Karpas-422 (cell line): ENCODE measurements at regions not wholly inside any gene's neighbourhood (a gene's known extent, or its start where the extent isn't known, plus 50 kb on each side); places are given as distances from the start of the nearest gene placed in this dataset.

Source experiments
- DNase-seq: peaks from one replicate; pipeline ENCODE4 v3.0.0-alpha.2; 2015
- H2AFZ ChIP-seq: fragments of 200-600 bp; sonication (generic); 2 replicates; pipeline ENCODE4 v1.6.1; 2014; ENCODE audit warnings: antibody characterized with exemption, low read length, mixed read lengths
- H3K27ac ChIP-seq: fragments of 200-600 bp; sonication (generic); 2 replicates; pipeline ENCODE4 v1.5.1; 2014; ENCODE audit warnings: mild to moderate bottlenecking, low read length, moderate library complexity
- H3K27me3 ChIP-seq: fragments of 200-600 bp; sonication (generic); 2 replicates; pipeline ENCODE4 v1.6.1; 2014; ENCODE audit warnings: low read length, mixed read lengths
- H3K36me3 ChIP-seq: fragments of 200-600 bp; sonication (generic); 2 replicates; pipeline ENCODE4 v1.6.1; 2014; ENCODE audit warnings: low read length, mixed read lengths; ENCODE audit not compliant: insufficient read depth
- H3K4me1 ChIP-seq: fragments of 200-600 bp; sonication (generic); 2 replicates; pipeline ENCODE4 v1.6.1; 2014; ENCODE audit warnings: mild to moderate bottlenecking, low read length, mixed read lengths
- H3K4me2 ChIP-seq: fragments of 200-600 bp; sonication (generic); 2 replicates; pipeline ENCODE4 v1.6.1; 2014; ENCODE audit warnings: low read length, low read depth, mild to moderate bottlenecking; ENCODE audit not compliant: poor library complexity, severe bottlenecking
- H3K4me3 ChIP-seq: fragments of 200-600 bp; sonication (generic); 2 replicates; pipeline ENCODE4 v1.5.1; 2014; ENCODE audit warnings: mild to moderate bottlenecking, antibody characterized with exemption, low read length, mixed read lengths
- H3K79me2 ChIP-seq: fragments of 200-600 bp; sonication (generic); 2 replicates; pipeline ENCODE4 v1.6.1; 2014; ENCODE audit warnings: mild to moderate bottlenecking, low read length, mixed read lengths
- H3K9ac ChIP-seq: fragments of 200-600 bp; sonication (generic); 2 replicates; pipeline ENCODE4 v1.6.0; 2014; ENCODE audit warnings: low read length
- H3K9me2 ChIP-seq: fragments of 200-600 bp; sonication (generic), shearing (Covaris generic); replicated peaks from 2 replicates; pipeline ENCODE4 v1.6.0; 2014; ENCODE audit warnings: mild to moderate bottlenecking, low read length, moderate library complexity; ENCODE audit not compliant: insufficient read depth
- H3K9me3 ChIP-seq: fragments of 300-700, 200-600 bp; sonication (generic); 2 replicates; pipeline ENCODE4 v1.6.1; 2014; ENCODE audit warnings: low read length, mixed read lengths
- H4K20me1 ChIP-seq: fragments of 200-600 bp; sonication (generic); 2 replicates; pipeline ENCODE4 v1.6.1; 2014; ENCODE audit warnings: mild to moderate bottlenecking, antibody characterized with exemption, low read length, low read depth; ENCODE audit not compliant: insufficient read depth

GRCh38 chr1:200311256-200311655 is 98.6 kb downstream of the ZNF281 start:
- DNase-seq, result no peak
- Histone ChIP-seq H3K9me2 (no peaks in the 10 kb centered on the region), H3K9ac (no peak overlapping the region), H2AFZ (no peak overlapping the region), H3K79me2 (no peaks in the 10 kb centered on the region), H3K27me3 (no peaks in the 10 kb centered on the region), H3K4me1 (peaks cover 18% of the 10 kb centered on the region), H3K4me3 (no peak overlapping the region), H3K9me3 (no peaks in the 10 kb centered on the region), H4K20me1 (no peaks in the 10 kb centered on the region), H3K27ac (no peak overlapping the region), H3K36me3 (no peaks in the 10 kb centered on the region), H3K4me2 (no peak overlapping the region)

GRCh38 chr1:200310824-200311223 is 99.0 kb downstream of the ZNF281 start:
- no peak overlapping the region for H3K9ac ChIP-seq
- H3K27ac ChIP-seq, result no peak overlapping the region
- DNase-seq, result no peak

GRCh38 chr1:200307755-200308066 is 102.1 kb downstream of the ZNF281 start:
- Histone ChIP-seq H3K4me1 (peaks cover 53% of the 10 kb centered on the region), H3K27me3 (no peaks in the 10 kb centered on the region), H2AFZ (no peak overlapping the region), H3K27ac (no peak overlapping the region), H3K9me3 (no peaks in the 10 kb centered on the region), H3K79me2 (no peaks in the 10 kb centered on the region), H3K9ac (no peak overlapping the region), H3K4me2 (peak overlapping the region; percentile 59), H3K36me3 (no peaks in the 10 kb centered on the region), H3K9me2 (no peaks in the 10 kb centered on the region), H4K20me1 (no peaks in the 10 kb centered on the region), H3K4me3 (no peak overlapping the region)
- no peak for DNase-seq

More at GRCh38 chr1:200310824-200311223, 99.0 kb downstream of the ZNF281 start:
- Histone ChIP-seq H3K36me3 (no peaks in the 10 kb centered on the region), H2AFZ (no peak overlapping the region), H3K27me3 (no peaks in the 10 kb centered on the region), H3K4me2 (no peak overlapping the region), H3K9me3 (no peaks in the 10 kb centered on the region), H3K4me3 (no peak overlapping the region), H3K4me1 (peaks cover 22% of the 10 kb centered on the region), H3K9me2 (no peaks in the 10 kb centered on the region), H4K20me1 (no peaks in the 10 kb centered on the region), H3K79me2 (no peaks in the 10 kb centered on the region)

- H3K27ac ChIP-seq, result peak overlapping the region; percentile 40; the same call in 1 of the 2 replicates
- H3K9me3 ChIP-seq, result no peaks in the 10 kb centered on the region
- peak overlapping the region; percentile 51; the same call in 1 of the 2 replicates for H2AFZ ChIP-seq
- H3K4me1 ChIP-seq, result peaks cover 59% of the 10 kb centered on the region
- peak; percentile 81 for DNase-seq
- no peaks in the 10 kb centered on the region for H3K79me2 ChIP-seq
- peak overlapping the region; percentile 43; the same call in 1 of the 2 replicates for H3K4me3 ChIP-seq
- no peak overlapping the region for H3K9ac ChIP-seq
- no peaks in the 10 kb centered on the region for H3K36me3 ChIP-seq
- H4K20me1 ChIP-seq, result no peaks in the 10 kb centered on the region
- H3K27me3 ChIP-seq, result no peaks in the 10 kb centered on the region
- no peaks in the 10 kb centered on the region for H3K9me2 ChIP-seq
- H3K4me2 ChIP-seq, result peak overlapping the region; percentile 59
Measured at GRCh38 chr1:200306944-200307754, 102.7 kb downstream of the ZNF281 start.

- H3K36me3 ChIP-seq, result no peaks in the 10 kb centered on the region
- no peaks in the 10 kb centered on the region for H3K9me3 ChIP-seq
- H3K27me3 ChIP-seq, result no peaks in the 10 kb centered on the region
- H2AFZ ChIP-seq, result no peak overlapping the region
- H4K20me1 ChIP-seq, result no peaks in the 10 kb centered on the region
- H3K9ac ChIP-seq, result no peak overlapping the region
- DNase-seq, result peak; percentile 48
- no peak overlapping the region for H3K27ac ChIP-seq
- peak overlapping the region; percentile 59 for H3K4me2 ChIP-seq
- no peak overlapping the region for H3K4me3 ChIP-seq
- peaks cover 67% of the 10 kb centered on the region for H3K4me1 ChIP-seq
- no peaks in the 10 kb centered on the region for H3K9me2 ChIP-seq
- no peaks in the 10 kb centered on the region for H3K79me2 ChIP-seq
Measured at GRCh38 chr1:200305806-200306205, 104.0 kb downstream of the ZNF281 start.

- Histone ChIP-seq H3K4me2 (peak overlapping the region; percentile 59), H3K27ac (no peak overlapping the region), H3K79me2 (no peaks in the 10 kb centered on the region), H3K27me3 (no peaks in the 10 kb centered on the region), H3K9me3 (no peaks in the 10 kb centered on the region), H4K20me1 (no peaks in the 10 kb centered on the region), H3K4me3 (no peak overlapping the region), H3K9ac (no peak overlapping the region), H3K9me2 (no peaks in the 10 kb centered on the region), H2AFZ (no peak overlapping the region), H3K4me1 (peaks cover 67% of the 10 kb centered on the region), H3K36me3 (no peaks in the 10 kb centered on the region)
- no peak for DNase-seq
Measured at GRCh38 chr1:200304171-200304570, 105.7 kb downstream of the ZNF281 start.

- DNase-seq, result no peak
- Histone ChIP-seq H3K36me3 (no peaks in the 10 kb centered on the region), H3K79me2 (no peaks in the 10 kb centered on the region), H3K4me1 (peaks cover 64% of the 10 kb centered on the region), H3K4me3 (peak overlapping the region; percentile 80), H3K27me3 (no peaks in the 10 kb centered on the region), H3K9me3 (no peaks in the 10 kb centered on the region), H2AFZ (peak overlapping the region; percentile 79), H3K9me2 (no peaks in the 10 kb centered on the region), H4K20me1 (no peaks in the 10 kb centered on the region), H3K4me2 (peak overlapping the region; percentile 97), H3K27ac (no peak overlapping the region), H3K9ac (peak overlapping the region; percentile 63)
Measured at GRCh38 chr1:200302921-200303290, 106.9 kb downstream of the ZNF281 start.

- Histone ChIP-seq H3K27ac (no peak overlapping the region), H3K4me2 (peak overlapping the region; percentile 97), H2AFZ (peak overlapping the region; percentile 79), H3K9me2 (no peaks in the 10 kb centered on the region), H4K20me1 (no peaks in the 10 kb centered on the region), H3K9ac (peak overlapping the region; percentile 63), H3K79me2 (no peaks in the 10 kb centered on the region), H3K4me1 (peaks cover 60% of the 10 kb centered on the region), H3K4me3 (peak overlapping the region; percentile 80), H3K36me3 (no peaks in the 10 kb centered on the region), H3K27me3 (no peaks in the 10 kb centered on the region), H3K9me3 (no peaks in the 10 kb centered on the region)
- peak; percentile 70 for DNase-seq
Measured at GRCh38 chr1:200302192-200302920, 107.5 kb downstream of the ZNF281 start.
